ENCODE measurements at regions not wholly inside any gene's neighbourhood (a gene's known extent, or its start where the extent isn't known, plus 50 kb on each side); places are given as distances from the start of the nearest gene placed in this dataset.

GRCh38 chr11:134652586-134653255 is 240.7 kb upstream of the B3GAT1 start (continued):
- TF ChIP-seq PATZ1 (CRISPR knock-in tag; IDR thresholded peaks at IDR 0.05; ENCODE audit: borderline replicate concordance): no peak

GRCh38 chr11:134647066-134647743 is 235.2 kb upstream of the B3GAT1 start:
- no peak for ATAC-seq
- TF ChIP-seq PPARA (CRISPR knock-in tag; IDR thresholded peaks at IDR 0.05; ENCODE audit: borderline replicate concordance) (no peak), CSRNP3 (CRISPR knock-in tag; IDR thresholded peaks at IDR 0.05) (no peak), ISL1 (CRISPR knock-in tag; IDR thresholded peaks at IDR 0.05) (no peak), TCF4 (CRISPR knock-in tag; IDR thresholded peaks at IDR 0.05; ENCODE audit: borderline replicate concordance) (no peak), ZNF70 (CRISPR knock-in tag; IDR thresholded peaks at IDR 0.05) (no peak), BACH2 (CRISPR knock-in tag; IDR thresholded peaks at IDR 0.05; ENCODE audit: borderline replicate concordance) (no peak), ZC3H10 (CRISPR knock-in tag; IDR thresholded peaks at IDR 0.05) (no peak), RARB (CRISPR knock-in tag; IDR thresholded peaks at IDR 0.05) (no peak), ZFP30 (CRISPR knock-in tag; IDR thresholded peaks at IDR 0.05) (no peak), ZNF8 (CRISPR knock-in tag; IDR thresholded peaks at IDR 0.05) (no peak)
- TF ChIP-seq, protein P1, sequence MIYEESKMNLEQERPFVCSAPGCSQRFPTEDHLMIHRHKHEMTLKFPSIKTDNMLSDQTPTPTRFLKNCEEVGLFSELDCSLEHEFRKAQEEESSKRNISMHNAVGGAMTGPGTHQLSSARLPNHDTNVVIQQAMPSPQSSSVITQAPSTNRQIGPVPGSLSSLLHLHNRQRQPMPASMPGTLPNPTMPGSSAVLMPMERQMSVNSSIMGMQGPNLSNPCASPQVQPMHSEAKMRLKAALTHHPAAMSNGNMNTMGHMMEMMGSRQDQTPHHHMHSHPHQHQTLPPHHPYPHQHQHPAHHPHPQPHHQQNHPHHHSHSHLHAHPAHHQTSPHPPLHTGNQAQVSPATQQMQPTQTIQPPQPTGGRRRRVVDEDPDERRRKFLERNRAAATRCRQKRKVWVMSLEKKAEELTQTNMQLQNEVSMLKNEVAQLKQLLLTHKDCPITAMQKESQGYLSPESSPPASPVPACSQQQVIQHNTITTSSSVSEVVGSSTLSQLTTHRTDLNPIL (CRISPR knock-in tag; IDR thresholded peaks at IDR 0.05; ENCODE audit: low read depth): no peak

DNA sequence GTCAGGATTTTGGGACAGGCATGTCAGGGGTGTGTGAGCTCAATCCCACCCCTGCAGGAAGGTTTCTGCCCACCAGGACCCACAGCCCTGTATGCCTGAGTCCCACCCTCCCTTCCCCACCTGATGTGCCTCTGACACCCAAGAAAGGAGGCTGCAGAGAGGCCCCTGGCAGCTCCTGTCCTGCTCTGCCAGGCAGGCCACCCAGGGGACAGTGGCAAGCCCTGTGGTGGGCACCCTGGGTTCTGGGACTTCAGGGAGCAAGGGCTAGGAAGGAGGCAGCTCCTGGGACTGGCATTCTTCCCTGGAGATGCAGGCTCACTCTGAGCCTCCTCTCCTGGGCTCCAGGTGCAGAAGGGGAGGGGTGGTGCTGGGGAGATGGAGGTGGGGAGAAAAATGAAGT is 234.5 kb upstream of the B3GAT1 start:
- TF ChIP-seq, protein P2, sequence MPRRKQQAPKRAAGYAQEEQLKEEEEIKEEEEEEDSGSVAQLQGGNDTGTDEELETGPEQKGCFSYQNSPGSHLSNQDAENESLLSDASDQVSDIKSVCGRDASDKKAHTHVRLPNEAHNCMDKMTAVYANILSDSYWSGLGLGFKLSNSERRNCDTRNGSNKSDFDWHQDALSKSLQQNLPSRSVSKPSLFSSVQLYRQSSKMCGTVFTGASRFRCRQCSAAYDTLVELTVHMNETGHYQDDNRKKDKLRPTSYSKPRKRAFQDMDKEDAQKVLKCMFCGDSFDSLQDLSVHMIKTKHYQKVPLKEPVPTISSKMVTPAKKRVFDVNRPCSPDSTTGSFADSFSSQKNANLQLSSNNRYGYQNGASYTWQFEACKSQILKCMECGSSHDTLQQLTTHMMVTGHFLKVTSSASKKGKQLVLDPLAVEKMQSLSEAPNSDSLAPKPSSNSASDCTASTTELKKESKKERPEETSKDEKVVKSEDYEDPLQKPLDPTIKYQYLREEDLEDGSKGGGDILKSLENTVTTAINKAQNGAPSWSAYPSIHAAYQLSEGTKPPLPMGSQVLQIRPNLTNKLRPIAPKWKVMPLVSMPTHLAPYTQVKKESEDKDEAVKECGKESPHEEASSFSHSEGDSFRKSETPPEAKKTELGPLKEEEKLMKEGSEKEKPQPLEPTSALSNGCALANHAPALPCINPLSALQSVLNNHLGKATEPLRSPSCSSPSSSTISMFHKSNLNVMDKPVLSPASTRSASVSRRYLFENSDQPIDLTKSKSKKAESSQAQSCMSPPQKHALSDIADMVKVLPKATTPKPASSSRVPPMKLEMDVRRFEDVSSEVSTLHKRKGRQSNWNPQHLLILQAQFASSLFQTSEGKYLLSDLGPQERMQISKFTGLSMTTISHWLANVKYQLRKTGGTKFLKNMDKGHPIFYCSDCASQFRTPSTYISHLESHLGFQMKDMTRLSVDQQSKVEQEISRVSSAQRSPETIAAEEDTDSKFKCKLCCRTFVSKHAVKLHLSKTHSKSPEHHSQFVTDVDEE (CRISPR knock-in tag; IDR thresholded peaks at IDR 0.05): no peak
- TF ChIP-seq GLIS3 (CRISPR knock-in tag; IDR thresholded peaks at IDR 0.05): no peak
- TF ChIP-seq TOX (CRISPR knock-in tag; IDR thresholded peaks at IDR 0.05; ENCODE audit: borderline replicate concordance): no peak
- TF ChIP-seq PPARA (CRISPR knock-in tag; IDR thresholded peaks at IDR 0.05; ENCODE audit: borderline replicate concordance): no peak
- no peak for ATAC-seq

DNA sequence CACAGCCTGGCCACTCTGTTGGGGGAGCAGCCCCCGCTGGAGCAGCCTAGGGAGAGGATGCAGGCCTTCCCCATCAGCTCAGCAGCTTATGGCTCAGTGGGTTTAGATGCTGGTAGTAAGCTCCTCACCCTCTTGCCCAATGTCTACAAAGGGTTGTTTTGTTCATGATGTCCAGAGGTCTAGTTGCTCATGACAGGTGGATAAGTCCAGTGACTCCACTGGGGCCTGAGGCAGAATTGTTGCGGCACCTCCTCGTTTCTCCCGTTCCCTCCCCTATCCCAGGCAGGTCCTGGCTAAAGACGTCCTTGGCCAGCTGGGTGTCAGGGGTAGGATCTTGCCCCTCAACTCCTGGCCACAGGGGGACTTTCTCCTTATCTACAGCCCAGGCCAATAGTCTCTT is 233.5 kb upstream of the B3GAT1 start:
- TF ChIP-seq CSDC2 (CRISPR knock-in tag; IDR thresholded peaks at IDR 0.05) (no peak), ISL1 (CRISPR knock-in tag; IDR thresholded peaks at IDR 0.05) (no peak), PPARA (CRISPR knock-in tag; IDR thresholded peaks at IDR 0.05; ENCODE audit: borderline replicate concordance) (no peak), ZFP30 (CRISPR knock-in tag; IDR thresholded peaks at IDR 0.05) (no peak), ZFP3 (CRISPR knock-in tag; IDR thresholded peaks at IDR 0.05) (no peak), TCF4 (CRISPR knock-in tag; IDR thresholded peaks at IDR 0.05; ENCODE audit: borderline replicate concordance) (no peak), GLIS3 (CRISPR knock-in tag; IDR thresholded peaks at IDR 0.05) (no peak), SNAI2 (CRISPR knock-in tag; IDR thresholded peaks at IDR 0.05) (no peak), ZC3H10 (CRISPR knock-in tag; IDR thresholded peaks at IDR 0.05) (no peak), BACH2 (CRISPR knock-in tag; IDR thresholded peaks at IDR 0.05; ENCODE audit: borderline replicate concordance) (no peak), ARNTL (CRISPR knock-in tag; IDR thresholded peaks at IDR 0.05; ENCODE audit: borderline replicate concordance, low read depth) (no peak)
- no peak for ATAC-seq
